HepG2 (cell line): ENCODE measurements at regions not wholly inside any gene's neighbourhood (a gene's known extent, or its start where the extent isn't known, plus 50 kb on each side); places are given as distances from the start of the nearest gene placed in this dataset.

ENCODE experiments used
- BCL6 ChIP-seq: IDR thresholded peaks from 2 replicates; pipeline ENCODE4 v1.6.1; 2016; ENCODE audit warnings: missing genetic modification reagents, missing compliant biosample characterization
- BRCA1 ChIP-seq: sonication (generic); formaldehyde crosslinking; IDR thresholded peaks from 2 replicates; pipeline ENCODE4 v1.4.0; 2020; ENCODE audit warnings: missing genetic modification reagents
- GFI1 ChIP-seq: sonication (generic); formaldehyde crosslinking; IDR thresholded peaks from 2 replicates; pipeline ENCODE4 v1.5.0; 2020; ENCODE audit warnings: missing genetic modification reagents, mild to moderate bottlenecking, borderline replicate concordance
- GMEB2 ChIP-seq: IDR thresholded peaks from 2 replicates; pipeline ENCODE4 v1.6.1; 2016; ENCODE audit warnings: missing biosample characterization, missing genetic modification reagents, low read depth
- HOMEZ ChIP-seq: IDR thresholded peaks from 2 replicates; pipeline ENCODE4 v1.6.1; 2016; ENCODE audit warnings: low read depth
- KDM2A ChIP-seq: sonication (generic); formaldehyde crosslinking; IDR thresholded peaks from 2 replicates; pipeline ENCODE4 v1.4.0; 2020; ENCODE audit warnings: low read depth, missing genetic modification reagents, borderline replicate concordance
- NR2F1 ChIP-seq, 2 experiments: fragments of 450-650 bp in 1 of 2; formaldehyde crosslinking in 1 of 2; IDR thresholded peaks; 2 replicates each; pipeline versions ENCODE4 v1.5.0 to v1.6.1; 2016 to 2020; ENCODE audit warnings: mild to moderate bottlenecking in 1 of 2, missing compliant biosample characterization in 1 of 2, missing genetic modification reagents in 1 of 2, moderate library complexity in 1 of 2
- NR2F2 ChIP-seq: IDR thresholded peaks from 2 replicates; pipeline ENCODE4 v1.6.1; 2012; ENCODE audit warnings: low read depth, inconsistent platforms, borderline replicate concordance
- PAXIP1 ChIP-seq: sonication (generic); formaldehyde crosslinking; conservative IDR thresholded peaks from 2 replicates; pipeline ENCODE4 v1.4.0; 2020; ENCODE audit warnings: mild to moderate bottlenecking, missing genetic modification reagents, moderate library complexity
- PPARG ChIP-seq: conservative IDR thresholded peaks from 2 replicates; pipeline ENCODE4 v1.6.1; 2016; ENCODE audit warnings: missing biosample characterization, missing genetic modification reagents
- RBFOX2 ChIP-seq: fragments of 200-400 bp; formaldehyde crosslinking; IDR thresholded peaks from 2 replicates; pipeline ENCODE4 v1.6.1; 2017; ENCODE audit warnings: low read depth, mild to moderate bottlenecking, low read length
- SOX5 ChIP-seq: IDR thresholded peaks from 2 replicates; pipeline ENCODE4 v1.6.1; 2016; ENCODE audit warnings: borderline replicate concordance
- SP4 ChIP-seq: sonication (generic); formaldehyde crosslinking; IDR thresholded peaks from 2 replicates; pipeline ENCODE4 v1.8.1; 2023; ENCODE audit warnings: mild to moderate bottlenecking, missing genetic modification reagents
- STAG1 ChIP-seq: sonication (generic); formaldehyde crosslinking; IDR thresholded peaks from 2 replicates; pipeline ENCODE4 v1.4.0; 2020; ENCODE audit warnings: missing genetic modification reagents
- TBL1XR1 ChIP-seq: fragments of 150-350 bp; IDR thresholded peaks from 2 replicates; pipeline ENCODE4 v1.6.1; 2014; ENCODE audit warnings: borderline replicate concordance, low read length; ENCODE audit not compliant: partially characterized antibody
- ZBTB2 ChIP-seq: sonication (generic); formaldehyde crosslinking; IDR thresholded peaks from 2 replicates; pipeline ENCODE4 v1.8.0; 2022; ENCODE audit warnings: low read depth, missing genetic modification reagents
- ZFP41 ChIP-seq: sonication (generic); formaldehyde crosslinking; IDR thresholded peaks from 2 replicates; pipeline ENCODE4 v1.4.0; 2020; ENCODE audit warnings: mild to moderate bottlenecking, missing genetic modification reagents, borderline replicate concordance
- ZNF333 ChIP-seq: sonication (generic); formaldehyde crosslinking; IDR thresholded peaks from 2 replicates; pipeline ENCODE4 v1.4.0; 2020; ENCODE audit warnings: mild to moderate bottlenecking, missing genetic modification reagents, borderline replicate concordance
- ZNF503 ChIP-seq: sonication (generic); formaldehyde crosslinking; IDR thresholded peaks from 2 replicates; pipeline ENCODE4 v1.4.0; 2020; ENCODE audit warnings: missing genetic modification reagents
- ZNF7 ChIP-seq: IDR thresholded peaks from 2 replicates; pipeline ENCODE4 v1.6.1; 2016; ENCODE audit warnings: missing biosample characterization, missing genetic modification reagents
- ZNF720 ChIP-seq: sonication (generic); formaldehyde crosslinking; IDR thresholded peaks from 2 replicates; pipeline ENCODE4 v1.4.0; 2020; ENCODE audit warnings: missing genetic modification reagents

- TF ChIP-seq ZNF333 (CRISPR knock-in tag) (no peak), ZNF720 (CRISPR knock-in tag) (no peak), GFI1 (peak; percentile 56), NR2F2 (peak; percentile 51; the same call in 1 of the 2 replicates), ZNF7 (CRISPR knock-in tag) (no peak), STAG1 (CRISPR knock-in tag) (0 out of 2 replicates have a peak, but pooled peaks have one; percentile 4), PAXIP1 (CRISPR knock-in tag) (peak; percentile 81), ZNF503 (CRISPR knock-in tag) (0 out of 2 replicates have a peak, but pooled peaks have one; percentile 31), NR2F1 (CRISPR knock-in tag; IDR thresholded peaks at IDR 0.05) (peak in 1 of 2 experiments; percentile 19; a peak in 2 of 4 replicates), SP4 (CRISPR knock-in tag) (no peak), BCL6 (CRISPR knock-in tag) (peak; percentile 77), GMEB2 (CRISPR knock-in tag) (no peak), SOX5 (peak; percentile 71; the same call in 1 of the 2 replicates), ZFP41 (CRISPR knock-in tag) (no peak), KDM2A (CRISPR knock-in tag) (no peak), ZBTB2 (no peak), RBFOX2 (no peak), TBL1XR1 (peak; percentile 57), PPARG (peak; percentile 54; the same call in 1 of the 2 replicates), BRCA1 (CRISPR knock-in tag) (no peak), HOMEZ (peak; percentile 83; the same call in 1 of the 2 replicates)
These were observed 267.8 kb downstream of the KCNRG start (continued) for GRCh38 chr13:50283017-50283416.
